Neural progenitor cell (in vitro differentiated cells): ENCODE measurements at regions not wholly inside any gene's neighbourhood (a gene's known extent, or its start where the extent isn't known, plus 50 kb on each side); places are given as distances from the start of the nearest gene placed in this dataset.

Source experiments
- DNase-seq: peaks from one replicate; pipeline ENCODE4 v3.0.0-alpha.2; 2016; ENCODE audit warnings: low spot score
- H2AFZ ChIP-seq: fragments of 200-600 bp; sonication (generic); replicated peaks from 2 replicates; pipeline ENCODE4 v1.6.1; 2016; ENCODE audit warnings: antibody characterized with exemption
- H3F3A ChIP-seq: fragments of 200-600 bp; sonication (generic); 2 replicates; pipeline ENCODE4 v1.6.1; 2016; ENCODE audit warnings: antibody characterized with exemption, low read depth
- H3K27ac ChIP-seq: fragments of 200-600 bp; sonication (generic); 2 replicates; pipeline ENCODE4 v1.5.1; 2016; ENCODE audit warnings: mild to moderate bottlenecking
- H3K27me3 ChIP-seq: fragments of 200-600 bp; sonication (generic); 2 replicates; pipeline ENCODE4 v1.6.1; 2016; ENCODE audit warnings: mild to moderate bottlenecking, moderate library complexity
- H3K36me3 ChIP-seq: fragments of 200-600 bp; sonication (generic); 2 replicates; pipeline ENCODE4 v1.5.1; 2016
- H3K4me1 ChIP-seq: fragments of 200-600 bp; sonication (generic); 2 replicates; pipeline ENCODE4 v1.6.1; 2016; ENCODE audit warnings: mixed run types
- H3K4me2 ChIP-seq: fragments of 200-600 bp; sonication (generic); 2 replicates; pipeline ENCODE4 v1.6.1; 2016
- H3K4me3 ChIP-seq: fragments of 200-600 bp; sonication (generic); 2 replicates; pipeline ENCODE4 v1.5.1; 2016
- H3K79me2 ChIP-seq: fragments of 200-600 bp; sonication (generic); 2 replicates; pipeline ENCODE4 v1.6.1; 2016; ENCODE audit warnings: low read depth
- H3K9ac ChIP-seq: fragments of 200-600 bp; sonication (generic); 2 replicates; pipeline ENCODE4 v1.6.1; 2016
- H3K9me3 ChIP-seq: fragments of 200-600 bp; sonication (generic); 2 replicates; pipeline ENCODE4 v1.5.1; 2016; ENCODE audit warnings: low read depth
- H4K20me1 ChIP-seq: fragments of 200-600 bp; sonication (generic); 2 replicates; pipeline ENCODE4 v1.6.1; 2016; ENCODE audit warnings: low read depth
- H3K27ac Mint-ChIP-seq: 3 replicates; pipeline ENCODE4 v1.8.0; 2021; ENCODE audit warnings: mixed read lengths
- H3K27me3 Mint-ChIP-seq: 2 replicates; pipeline ENCODE4 v1.8.0; 2022; ENCODE audit warnings: low read depth, mild to moderate bottlenecking, inconsistent platforms, moderate library complexity, mixed read lengths; ENCODE audit not compliant: insufficient read depth
- H3K36me3 Mint-ChIP-seq: 3 replicates; pipeline ENCODE4 v1.8.0; 2021; ENCODE audit warnings: mixed read lengths
- H3K4me1 Mint-ChIP-seq: 3 replicates; pipeline ENCODE4 v1.8.0; 2021; ENCODE audit warnings: mixed read lengths
- H3K4me3 Mint-ChIP-seq: 3 replicates; pipeline ENCODE4 v1.8.0; 2021; ENCODE audit warnings: mild to moderate bottlenecking, moderate library complexity, mixed read lengths
- H3K9me3 Mint-ChIP-seq: 3 replicates; pipeline ENCODE4 v1.8.0; 2020; ENCODE audit warnings: mixed read lengths
- EZH2 ChIP-seq: fragments of 200-600 bp; sonication (generic); IDR thresholded peaks from 2 replicates; pipeline ENCODE4 v1.6.1; 2017; ENCODE audit warnings: antibody characterized with exemption, mild to moderate bottlenecking, moderate library complexity
- EZH2phosphoT487 ChIP-seq: fragments of 200-600 bp; sonication (generic); IDR thresholded peaks from 2 replicates; pipeline ENCODE4 v1.6.1; 2017; ENCODE audit warnings: antibody characterized with exemption
- TF ChIP-seq, protein P1 (sequence below): fragments of 200-600 bp; sonication (generic); IDR thresholded peaks from 2 replicates; pipeline ENCODE4 v1.5.1; 2017; ENCODE audit warnings: antibody characterized with exemption, mild to moderate bottlenecking

DNA sequence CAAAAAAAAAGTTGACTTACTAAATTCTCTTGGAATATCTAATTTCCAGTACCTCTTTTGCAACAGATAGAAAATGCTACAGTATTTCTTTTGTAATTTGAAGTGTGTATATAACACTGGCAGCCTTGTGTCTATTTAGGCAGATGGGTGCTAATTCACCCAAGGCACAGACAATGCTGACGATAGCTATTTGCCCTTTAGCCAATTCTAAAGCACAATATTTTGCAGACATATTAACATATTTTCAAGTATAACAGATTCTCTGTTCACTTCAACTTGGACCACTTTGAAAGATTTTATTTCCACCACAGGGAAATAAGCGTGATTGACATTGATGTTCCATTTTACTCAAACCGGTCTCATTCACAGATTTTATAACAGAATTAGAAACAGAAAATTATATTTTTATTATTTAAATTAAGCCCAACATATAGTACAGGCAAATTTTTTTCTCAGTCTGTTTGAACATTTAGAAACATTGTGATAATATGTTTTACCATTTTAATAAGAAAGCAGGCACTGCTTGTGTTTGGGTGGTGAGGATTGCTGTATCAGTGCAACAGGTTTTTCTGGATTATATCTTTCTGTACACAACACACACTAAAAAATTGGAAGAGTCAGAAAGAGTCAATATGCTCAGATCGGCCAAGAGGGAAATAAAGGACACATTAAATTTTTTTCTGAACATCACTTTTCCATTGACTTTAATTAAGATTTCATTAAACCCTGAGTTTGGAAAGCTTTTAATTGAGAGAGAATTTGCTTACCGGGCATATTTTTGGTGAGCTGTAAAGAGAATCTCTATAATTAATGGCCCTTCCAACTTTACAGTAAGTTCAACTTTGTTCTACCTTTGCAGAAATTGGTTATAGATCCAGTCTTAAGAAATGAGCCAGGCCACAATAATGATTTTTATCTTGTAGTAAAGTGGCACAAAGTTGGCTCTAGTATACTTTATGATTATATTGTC, 327.3 kb upstream of the NR2F2 start:
- Histone ChIP-seq H3K4me1 (no peaks in the 10 kb centered on the region), H3K79me2 (no peaks in the 10 kb centered on the region), H3K27me3 (no peaks in the 10 kb centered on the region), H3K4me2 (no peak overlapping the region), H3K9me3 (no peaks in the 10 kb centered on the region), H3K9ac (no peak overlapping the region), H3F3A (no peaks in the 10 kb centered on the region), H3K4me3 (no peak overlapping the region), H2AFZ (no peak overlapping the region), H3K36me3 (no peaks in the 10 kb centered on the region), H3K27ac (no peak overlapping the region), H4K20me1 (no peaks in the 10 kb centered on the region)
- Mint-ChIP-seq H3K27ac (no peak overlapping the region), H3K27me3 (peaks cover 2% of the 10 kb centered on the region), H3K9me3 (no peaks in the 10 kb centered on the region), H3K36me3 (no peaks in the 10 kb centered on the region), H3K4me1 (peaks cover 5% of the 10 kb centered on the region), H3K4me3 (no peak overlapping the region)
- no peak for DNase-seq
- no peak for TF ChIP-seq EZH2phosphoT487
- no peak for TF ChIP-seq EZH2
- TF ChIP-seq, protein P1, sequence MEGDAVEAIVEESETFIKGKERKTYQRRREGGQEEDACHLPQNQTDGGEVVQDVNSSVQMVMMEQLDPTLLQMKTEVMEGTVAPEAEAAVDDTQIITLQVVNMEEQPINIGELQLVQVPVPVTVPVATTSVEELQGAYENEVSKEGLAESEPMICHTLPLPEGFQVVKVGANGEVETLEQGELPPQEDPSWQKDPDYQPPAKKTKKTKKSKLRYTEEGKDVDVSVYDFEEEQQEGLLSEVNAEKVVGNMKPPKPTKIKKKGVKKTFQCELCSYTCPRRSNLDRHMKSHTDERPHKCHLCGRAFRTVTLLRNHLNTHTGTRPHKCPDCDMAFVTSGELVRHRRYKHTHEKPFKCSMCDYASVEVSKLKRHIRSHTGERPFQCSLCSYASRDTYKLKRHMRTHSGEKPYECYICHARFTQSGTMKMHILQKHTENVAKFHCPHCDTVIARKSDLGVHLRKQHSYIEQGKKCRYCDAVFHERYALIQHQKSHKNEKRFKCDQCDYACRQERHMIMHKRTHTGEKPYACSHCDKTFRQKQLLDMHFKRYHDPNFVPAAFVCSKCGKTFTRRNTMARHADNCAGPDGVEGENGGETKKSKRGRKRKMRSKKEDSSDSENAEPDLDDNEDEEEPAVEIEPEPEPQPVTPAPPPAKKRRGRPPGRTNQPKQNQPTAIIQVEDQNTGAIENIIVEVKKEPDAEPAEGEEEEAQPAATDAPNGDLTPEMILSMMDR = no peak

DNA sequence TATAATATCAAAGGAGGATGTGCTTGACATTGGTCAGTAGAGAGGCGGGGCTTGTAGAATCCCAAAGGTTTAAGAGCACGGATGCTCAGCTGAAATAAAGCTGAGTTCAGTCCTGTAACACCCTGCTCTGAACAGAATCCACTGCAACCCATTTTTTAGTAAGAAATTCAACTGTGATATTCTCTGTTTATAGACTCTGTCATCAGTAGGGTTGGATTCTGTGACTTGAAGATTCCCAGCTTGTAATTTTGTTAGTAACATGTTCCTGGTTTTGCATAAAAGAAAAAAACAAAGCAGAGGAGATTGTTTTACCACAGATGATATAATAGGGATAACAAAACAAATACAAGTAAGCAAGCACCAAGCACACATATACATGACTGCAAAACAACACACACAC, 324.6 kb upstream of the NR2F2 start:
- Histone ChIP-seq H3K4me2 (no peak overlapping the region), H3K9me3 (no peaks in the 10 kb centered on the region), H3K9ac (no peak overlapping the region), H3K27me3 (no peaks in the 10 kb centered on the region), H3K36me3 (no peaks in the 10 kb centered on the region), H2AFZ (no peak overlapping the region), H4K20me1 (no peaks in the 10 kb centered on the region), H3F3A (peaks cover 2% of the 10 kb centered on the region), H3K79me2 (no peaks in the 10 kb centered on the region), H3K4me1 (peaks cover 2% of the 10 kb centered on the region), H3K4me3 (no peak overlapping the region), H3K27ac (no peak overlapping the region)
- Mint-ChIP-seq H3K36me3 (no peaks in the 10 kb centered on the region), H3K4me3 (no peak overlapping the region), H3K9me3 (peaks cover 3% of the 10 kb centered on the region), H3K27ac (no peak overlapping the region), H3K27me3 (peaks cover under 1% of the 10 kb centered on the region), H3K4me1 (peaks cover 7% of the 10 kb centered on the region)
- no peak for DNase-seq
- no peak for TF ChIP-seq EZH2phosphoT487
- no peak for TF ChIP-seq EZH2
- TF ChIP-seq, protein P1 = no peak

DNA sequence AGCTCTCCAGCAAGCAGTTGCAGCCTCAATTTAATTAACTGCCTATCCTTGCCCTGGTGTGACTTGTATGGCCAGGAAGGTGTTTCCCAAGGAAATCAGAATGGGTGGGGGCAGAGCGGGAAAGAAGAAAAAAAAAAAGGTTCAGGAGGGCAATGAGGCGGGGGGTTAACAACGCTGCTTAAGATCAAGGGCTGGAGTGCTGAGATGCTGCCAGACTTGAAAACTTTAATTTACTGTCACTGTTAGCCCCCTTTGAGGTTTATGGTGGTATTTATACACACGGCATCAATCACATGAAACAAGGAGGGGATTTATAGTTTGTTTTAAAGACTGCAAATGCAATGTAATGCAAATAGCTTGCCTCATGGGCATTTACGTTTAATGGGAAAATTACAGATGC, 319.4 kb upstream of the NR2F2 start:
- no peak overlapping the region for H3K4me2 ChIP-seq
- H3K9ac ChIP-seq = no peak overlapping the region
- peaks cover 8% of the 10 kb centered on the region for H3F3A ChIP-seq
- H3K4me3 ChIP-seq = no peak overlapping the region
- Mint-ChIP-seq H3K36me3 (no peaks in the 10 kb centered on the region), H3K4me3 (no peak overlapping the region), H3K27ac (no peak overlapping the region), H3K27me3 (peaks cover 2% of the 10 kb centered on the region), H3K9me3 (peaks cover 14% of the 10 kb centered on the region), H3K4me1 (peaks cover 4% of the 10 kb centered on the region)
- no peaks in the 10 kb centered on the region for H4K20me1 ChIP-seq
- H3K79me2 ChIP-seq = no peaks in the 10 kb centered on the region
- no peaks in the 10 kb centered on the region for H3K9me3 ChIP-seq
- peaks cover 7% of the 10 kb centered on the region for H3K4me1 ChIP-seq
- H3K27me3 ChIP-seq = no peaks in the 10 kb centered on the region
- no peak overlapping the region for H2AFZ ChIP-seq
- no peak overlapping the region for H3K27ac ChIP-seq
- DNase-seq = no peak
- no peaks in the 10 kb centered on the region for H3K36me3 ChIP-seq
- TF ChIP-seq EZH2 = no peak
- TF ChIP-seq, protein P1 = no peak
- no peak for TF ChIP-seq EZH2phosphoT487
